Smooth muscle cell (in vitro differentiated cells): ENCODE measurements at regions not wholly inside any gene's neighbourhood (a gene's known extent, or its start where the extent isn't known, plus 50 kb on each side); places are given as distances from the start of the nearest gene placed in this dataset.

Experiments used
- DNase-seq: peaks from one replicate; lab custom pipeline; 2025; ENCODE audit not compliant: unreplicated experiment; lab: John Stamatoyannopoulos, UW
- H2AFZ ChIP-seq: fragments of 200-600 bp; sonication (generic); 2 replicates; pipeline ENCODE4 v1.6.0; 2016; ENCODE audit warnings: antibody characterized with exemption, low read depth, mild to moderate bottlenecking
- H3F3A ChIP-seq: fragments of 200-600 bp; sonication (generic); 2 replicates; pipeline ENCODE4 v1.6.0; 2017; ENCODE audit warnings: antibody characterized with exemption, low read depth
- H3K27ac ChIP-seq: fragments of 200-600 bp; sonication (generic); 2 replicates; pipeline ENCODE4 v1.5.1; 2016; ENCODE audit warnings: low read depth, mild to moderate bottlenecking
- H3K27me3 ChIP-seq: fragments of 200-600 bp; sonication (generic); 2 replicates; pipeline ENCODE4 v1.6.1; 2016; ENCODE audit warnings: low read depth, mild to moderate bottlenecking
- H3K36me3 ChIP-seq: fragments of 200-600 bp; sonication (generic); 2 replicates; pipeline ENCODE4 v1.5.1; 2016; ENCODE audit warnings: low read depth
- H3K4me1 ChIP-seq: fragments of 200-600 bp; sonication (generic); 2 replicates; pipeline ENCODE4 v1.5.1; 2016; ENCODE audit warnings: low read depth
- H3K4me2 ChIP-seq: fragments of 200-600 bp; sonication (generic); 2 replicates; pipeline ENCODE4 v1.6.0; 2016; ENCODE audit warnings: mild to moderate bottlenecking
- H3K4me3 ChIP-seq: fragments of 200-600 bp; sonication (generic); 2 replicates; pipeline ENCODE4 v1.5.1; 2016; ENCODE audit warnings: mild to moderate bottlenecking
- H3K79me2 ChIP-seq: fragments of 200-600 bp; sonication (generic); 2 replicates; pipeline ENCODE4 v1.6.0; 2016; ENCODE audit warnings: low read depth, mild to moderate bottlenecking
- H3K9ac ChIP-seq: fragments of 200-600 bp; sonication (generic); 2 replicates; pipeline ENCODE4 v1.6.0; 2016; ENCODE audit warnings: low read depth
- H3K9me3 ChIP-seq: fragments of 200-600 bp; sonication (generic); replicated peaks from 2 replicates; pipeline ENCODE4 v1.5.1; 2016; ENCODE audit warnings: low read depth
- H4K20me1 ChIP-seq: fragments of 200-600 bp; sonication (generic); 2 replicates; pipeline ENCODE4 v1.6.0; 2016; ENCODE audit warnings: low read depth
- whole genome bisulfite sequencing: methylation state at CpG from one replicate; pipeline ENCODE4 v1.1.7; 2016; ENCODE audit warnings: low lambda C conversion rate; 5-methylcytosine and 5-hydroxymethylcytosine counted together
- TF ChIP-seq, protein P1 (sequence below): fragments of 200-600 bp; sonication (generic); IDR thresholded peaks from 2 replicates; pipeline ENCODE4 v1.5.1; 2017; ENCODE audit warnings: borderline replicate concordance, mild to moderate bottlenecking, antibody characterized with exemption; ENCODE audit not compliant: insufficient read depth, poor library complexity, severe bottlenecking

DNA sequence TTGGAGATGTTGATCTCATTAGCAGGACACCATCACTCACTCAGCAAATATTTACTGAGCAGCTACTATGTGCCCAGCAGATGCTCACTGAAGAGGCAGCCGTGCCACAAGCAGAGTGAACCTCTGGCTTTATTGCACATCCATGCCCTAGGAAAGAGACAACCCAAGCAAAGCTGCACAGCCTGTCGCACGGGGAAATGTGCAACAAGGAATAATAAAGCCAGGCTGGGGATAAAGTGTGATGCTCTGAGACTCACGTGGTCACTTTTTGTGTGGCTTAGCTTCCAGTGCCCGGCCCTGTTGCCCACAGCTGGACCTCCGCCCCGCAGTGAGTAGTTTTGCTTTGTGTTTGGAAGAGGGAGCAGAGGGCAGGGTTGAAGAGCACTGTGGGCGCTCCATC is 130.4 kb upstream of the CDH4 start:
- no peaks in the 10 kb centered on the region for H3F3A ChIP-seq
- peaks cover 7% of the 10 kb centered on the region for H3K27me3 ChIP-seq
- no peak overlapping the region for H3K9ac ChIP-seq
- no peaks in the 10 kb centered on the region for H3K36me3 ChIP-seq
- H3K79me2 ChIP-seq = no peaks in the 10 kb centered on the region
- H4K20me1 ChIP-seq = no peaks in the 10 kb centered on the region
- H3K4me2 ChIP-seq = no peak overlapping the region
- no peak for DNase-seq
- H3K9me3 ChIP-seq = no peaks in the 10 kb centered on the region
- H3K27ac ChIP-seq = no peak overlapping the region
- no peaks in the 10 kb centered on the region for H3K4me1 ChIP-seq
- H2AFZ ChIP-seq = no peak overlapping the region
- no peak overlapping the region for H3K4me3 ChIP-seq
- 96% methylated on average over 8 of the region's 8 CpGs for WGBS
- TF ChIP-seq, protein P1, sequence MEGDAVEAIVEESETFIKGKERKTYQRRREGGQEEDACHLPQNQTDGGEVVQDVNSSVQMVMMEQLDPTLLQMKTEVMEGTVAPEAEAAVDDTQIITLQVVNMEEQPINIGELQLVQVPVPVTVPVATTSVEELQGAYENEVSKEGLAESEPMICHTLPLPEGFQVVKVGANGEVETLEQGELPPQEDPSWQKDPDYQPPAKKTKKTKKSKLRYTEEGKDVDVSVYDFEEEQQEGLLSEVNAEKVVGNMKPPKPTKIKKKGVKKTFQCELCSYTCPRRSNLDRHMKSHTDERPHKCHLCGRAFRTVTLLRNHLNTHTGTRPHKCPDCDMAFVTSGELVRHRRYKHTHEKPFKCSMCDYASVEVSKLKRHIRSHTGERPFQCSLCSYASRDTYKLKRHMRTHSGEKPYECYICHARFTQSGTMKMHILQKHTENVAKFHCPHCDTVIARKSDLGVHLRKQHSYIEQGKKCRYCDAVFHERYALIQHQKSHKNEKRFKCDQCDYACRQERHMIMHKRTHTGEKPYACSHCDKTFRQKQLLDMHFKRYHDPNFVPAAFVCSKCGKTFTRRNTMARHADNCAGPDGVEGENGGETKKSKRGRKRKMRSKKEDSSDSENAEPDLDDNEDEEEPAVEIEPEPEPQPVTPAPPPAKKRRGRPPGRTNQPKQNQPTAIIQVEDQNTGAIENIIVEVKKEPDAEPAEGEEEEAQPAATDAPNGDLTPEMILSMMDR = no peak

DNA sequence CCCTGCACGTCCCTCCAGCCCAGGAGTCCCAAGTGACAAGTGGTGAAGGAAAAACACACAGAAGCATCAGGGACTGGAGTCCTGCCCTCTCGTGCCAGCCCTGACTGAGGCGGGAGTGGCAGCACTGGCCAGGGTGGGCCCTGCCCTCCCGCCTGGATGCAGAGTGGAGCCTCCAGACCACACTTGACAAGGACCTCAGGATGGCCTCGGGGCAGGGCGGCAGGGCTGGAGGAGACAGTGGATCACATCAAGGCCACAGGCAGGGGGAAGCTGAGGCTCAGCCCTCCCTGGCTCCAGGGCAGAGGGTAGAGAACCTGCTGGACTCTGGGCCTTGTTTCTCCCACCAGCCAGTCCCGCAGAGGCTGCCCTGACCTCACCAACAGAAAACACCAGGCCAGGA is 128.8 kb upstream of the CDH4 start:
- H2AFZ ChIP-seq = no peak overlapping the region
- H3K4me3 ChIP-seq = no peak overlapping the region
- H3K9me3 ChIP-seq = no peaks in the 10 kb centered on the region
- H3K36me3 ChIP-seq = no peaks in the 10 kb centered on the region
- no peak for DNase-seq
- no peaks in the 10 kb centered on the region for H3F3A ChIP-seq
- no peaks in the 10 kb centered on the region for H3K4me1 ChIP-seq
- H4K20me1 ChIP-seq = no peaks in the 10 kb centered on the region
- WGBS = 73% methylated on average over 7 of the region's 7 CpGs
- TF ChIP-seq, protein P1 = no peak
- H3K79me2 ChIP-seq = no peaks in the 10 kb centered on the region
- peaks cover 7% of the 10 kb centered on the region for H3K27me3 ChIP-seq
- no peak overlapping the region for H3K4me2 ChIP-seq
- H3K27ac ChIP-seq = no peak overlapping the region
- no peak overlapping the region for H3K9ac ChIP-seq

GRCh38 chr20:61123751-61124368 is 128.2 kb upstream of the CDH4 start:
- Histone ChIP-seq H3F3A (no peaks in the 10 kb centered on the region), H3K79me2 (no peaks in the 10 kb centered on the region), H3K27me3 (peaks cover 7% of the 10 kb centered on the region), H3K9ac (no peak overlapping the region), H3K27ac (no peak overlapping the region), H3K4me3 (no peak overlapping the region), H3K9me3 (no peaks in the 10 kb centered on the region), H2AFZ (no peak overlapping the region), H3K4me1 (no peaks in the 10 kb centered on the region), H4K20me1 (no peaks in the 10 kb centered on the region), H3K4me2 (no peak overlapping the region), H3K36me3 (no peaks in the 10 kb centered on the region)
- TF ChIP-seq, protein P1 = no peak
- 90% methylated on average over 16 of the region's 16 CpGs for WGBS
- no peak for DNase-seq

- 83% methylated on average over 9 of the region's 9 CpGs for WGBS
- H3F3A ChIP-seq = no peaks in the 10 kb centered on the region
- H4K20me1 ChIP-seq = no peaks in the 10 kb centered on the region
- no peaks in the 10 kb centered on the region for H3K36me3 ChIP-seq
- H3K27ac ChIP-seq = no peak overlapping the region
- H3K4me3 ChIP-seq = no peak overlapping the region
- H3K4me1 ChIP-seq = no peaks in the 10 kb centered on the region
- no peak overlapping the region for H3K4me2 ChIP-seq
- H3K79me2 ChIP-seq = no peaks in the 10 kb centered on the region
- TF ChIP-seq, protein P1 = no peak
- no peak overlapping the region for H3K9ac ChIP-seq
- H3K27me3 ChIP-seq = peaks cover under 1% of the 10 kb centered on the region
- H2AFZ ChIP-seq = no peak overlapping the region
- H3K9me3 ChIP-seq = no peaks in the 10 kb centered on the region
- DNase-seq = no peak
Measured at GRCh38 chr20:61125076-61125475, 127.0 kb upstream of the CDH4 start.
